ENCODE measurements at regions not wholly inside any gene's neighbourhood (a gene's known extent, or its start where the extent isn't known, plus 50 kb on each side); places are given as distances from the start of the nearest gene placed in this dataset.

DNA sequence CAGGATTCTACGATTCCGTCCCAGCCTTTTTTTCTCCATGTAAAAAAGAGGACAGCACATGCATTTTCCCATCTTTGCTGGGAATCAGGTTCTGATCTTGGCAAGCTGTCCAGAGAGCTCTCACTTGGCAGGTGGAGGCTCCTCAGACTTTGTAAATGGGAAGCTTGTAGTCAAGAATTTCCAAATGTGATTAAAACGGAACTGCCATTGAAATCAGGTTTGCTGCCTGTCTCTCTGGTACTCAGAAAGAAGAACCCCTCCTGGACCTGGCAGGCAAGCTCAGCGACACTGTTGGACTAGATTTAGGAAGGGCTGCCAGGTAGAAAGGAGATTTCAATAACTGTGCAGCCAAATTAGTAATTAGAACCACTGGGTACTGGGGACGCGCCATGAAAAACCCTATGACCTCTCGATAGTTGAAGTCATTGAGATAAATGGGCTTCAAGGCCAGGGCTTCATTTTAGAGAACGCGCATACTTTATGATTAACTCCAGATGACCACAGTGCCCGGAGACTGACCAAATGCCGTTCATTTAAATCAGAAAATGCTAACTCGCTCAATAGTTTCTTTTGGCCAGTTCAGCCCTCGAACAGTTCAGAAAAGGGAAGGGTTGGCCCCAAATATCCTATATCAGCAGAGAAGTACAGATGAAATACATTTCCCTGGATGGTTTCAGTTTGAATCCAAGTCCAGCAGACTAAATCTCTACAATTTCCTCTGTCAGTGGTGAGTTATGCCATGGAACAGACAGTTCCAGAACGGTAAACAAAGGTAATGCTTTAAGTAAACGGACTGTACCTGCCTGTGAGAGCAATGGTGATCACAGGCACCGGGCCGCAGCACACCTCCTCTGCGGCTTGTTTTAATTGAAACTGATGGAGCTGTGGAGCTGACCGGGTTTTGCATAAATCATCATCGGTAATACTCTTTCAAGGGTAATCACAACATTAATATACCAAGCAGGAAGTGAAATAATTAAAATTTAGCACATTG, 517.4 kb downstream of the RFC3 start:
- TF ChIP-seq, protein P1, sequence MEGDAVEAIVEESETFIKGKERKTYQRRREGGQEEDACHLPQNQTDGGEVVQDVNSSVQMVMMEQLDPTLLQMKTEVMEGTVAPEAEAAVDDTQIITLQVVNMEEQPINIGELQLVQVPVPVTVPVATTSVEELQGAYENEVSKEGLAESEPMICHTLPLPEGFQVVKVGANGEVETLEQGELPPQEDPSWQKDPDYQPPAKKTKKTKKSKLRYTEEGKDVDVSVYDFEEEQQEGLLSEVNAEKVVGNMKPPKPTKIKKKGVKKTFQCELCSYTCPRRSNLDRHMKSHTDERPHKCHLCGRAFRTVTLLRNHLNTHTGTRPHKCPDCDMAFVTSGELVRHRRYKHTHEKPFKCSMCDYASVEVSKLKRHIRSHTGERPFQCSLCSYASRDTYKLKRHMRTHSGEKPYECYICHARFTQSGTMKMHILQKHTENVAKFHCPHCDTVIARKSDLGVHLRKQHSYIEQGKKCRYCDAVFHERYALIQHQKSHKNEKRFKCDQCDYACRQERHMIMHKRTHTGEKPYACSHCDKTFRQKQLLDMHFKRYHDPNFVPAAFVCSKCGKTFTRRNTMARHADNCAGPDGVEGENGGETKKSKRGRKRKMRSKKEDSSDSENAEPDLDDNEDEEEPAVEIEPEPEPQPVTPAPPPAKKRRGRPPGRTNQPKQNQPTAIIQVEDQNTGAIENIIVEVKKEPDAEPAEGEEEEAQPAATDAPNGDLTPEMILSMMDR (IDR thresholded peaks at IDR 0.05; ENCODE audit: low read depth, low read length) = no peak
- TF ChIP-seq POLR2A (IDR thresholded peaks at IDR 0.05; ENCODE audit: extremely low read depth, insufficient read length) = no peak
- TF ChIP-seq, protein P2, sequence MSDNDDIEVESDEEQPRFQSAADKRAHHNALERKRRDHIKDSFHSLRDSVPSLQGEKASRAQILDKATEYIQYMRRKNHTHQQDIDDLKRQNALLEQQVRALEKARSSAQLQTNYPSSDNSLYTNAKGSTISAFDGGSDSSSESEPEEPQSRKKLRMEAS (IDR thresholded peaks at IDR 0.05; ENCODE audit: low read depth, low read length) = no peak
- no peak for TF ChIP-seq MYC (IDR thresholded peaks at IDR 0.05; ENCODE audit: low read depth, low read length)
